Activated naive CD4-positive, alpha-beta T cell treated with anti-CD3 and anti-CD28 coated beads, Interleukin-2, amount 10 ng/mL, durations not matched to agents 7 days and 5 days (primary cell): ENCODE measurements at regions not wholly inside any gene's neighbourhood (a gene's known extent, or its start where the extent isn't known, plus 50 kb on each side); places are given as distances from the start of the nearest gene placed in this dataset.

ENCODE experiments used
- CTCF ChIA-PET: fragments of 350-600 bp; sonication (Branson Sonifier 250); formaldehyde crosslinking; loops from one replicate; lab custom pipeline; 2021; ENCODE audit warnings: antibody characterized with exemption; lab: Charles Lee
- DNase-seq: peaks from one replicate; pipeline ENCODE4 v3.0.0-alpha.2; 2020
- H3K27ac Mint-ChIP-seq: one replicate; pipeline ENCODE4 v1.8.0; 2021; ENCODE audit warnings: mild to moderate bottlenecking, moderate library complexity, mixed read lengths
- H3K27me3 Mint-ChIP-seq: one replicate; pipeline ENCODE4 v1.8.0; 2021; ENCODE audit warnings: mild to moderate bottlenecking, mixed read lengths
- H3K36me3 Mint-ChIP-seq: one replicate; pipeline ENCODE4 v1.8.0; 2021; ENCODE audit warnings: mixed read lengths
- H3K4me1 Mint-ChIP-seq: one replicate; pipeline ENCODE4 v1.8.0; 2021; ENCODE audit warnings: mixed read lengths
- H3K4me3 Mint-ChIP-seq: one replicate; pipeline ENCODE4 v1.8.0; 2021; ENCODE audit warnings: mild to moderate bottlenecking, moderate library complexity, mixed read lengths
- H3K9me3 Mint-ChIP-seq: one replicate; pipeline ENCODE4 v1.8.0; 2021; ENCODE audit warnings: mixed read lengths

DNA sequence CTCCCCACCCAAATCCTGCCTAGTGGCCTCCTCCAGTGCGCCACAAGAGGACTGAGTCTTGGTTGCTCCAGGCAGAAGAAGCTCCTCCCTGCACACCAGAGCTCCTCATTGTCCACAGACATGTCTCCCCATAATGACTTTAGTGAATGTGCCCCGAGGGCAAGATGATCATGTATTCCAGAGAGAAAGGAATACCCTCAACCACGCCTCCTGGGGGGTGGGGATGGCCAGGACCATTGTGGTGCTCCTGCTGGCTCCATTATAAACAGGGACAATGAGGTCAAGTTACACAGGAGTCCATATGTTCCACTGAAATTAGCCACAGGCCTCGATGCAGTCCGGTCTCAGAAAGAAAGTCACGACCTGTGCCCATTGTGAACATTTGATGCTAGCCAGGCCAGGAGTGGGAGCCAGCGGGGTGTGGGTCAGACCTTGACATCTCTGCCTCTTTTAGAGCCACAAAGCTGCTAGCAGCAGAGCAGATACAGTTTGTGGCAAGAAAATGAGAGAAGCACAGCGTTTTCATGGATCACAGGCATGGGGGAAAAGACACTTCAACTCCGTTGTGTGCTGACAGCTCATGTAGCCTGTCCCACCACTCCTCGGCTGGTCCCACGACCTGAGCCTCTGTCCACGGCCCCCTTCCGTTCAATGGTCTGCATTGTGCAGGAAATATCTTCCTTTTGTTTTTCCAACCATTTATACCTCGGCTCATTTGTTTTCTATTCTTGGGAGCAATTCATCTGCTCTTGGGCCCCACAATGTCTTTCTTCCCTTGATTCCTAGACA, 70.7 kb upstream of the FZD7 start:
- Mint-ChIP-seq H3K27me3 (peaks cover 5% of the 10 kb centered on the region), H3K4me3 (no peak overlapping the region), H3K9me3 (no peaks in the 10 kb centered on the region), H3K4me1 (peaks cover 4% of the 10 kb centered on the region), H3K27ac (no peak overlapping the region), H3K36me3 (no peaks in the 10 kb centered on the region)
- no peak for DNase-seq
- CTCF ChIA-PET: no interaction called here

DNA sequence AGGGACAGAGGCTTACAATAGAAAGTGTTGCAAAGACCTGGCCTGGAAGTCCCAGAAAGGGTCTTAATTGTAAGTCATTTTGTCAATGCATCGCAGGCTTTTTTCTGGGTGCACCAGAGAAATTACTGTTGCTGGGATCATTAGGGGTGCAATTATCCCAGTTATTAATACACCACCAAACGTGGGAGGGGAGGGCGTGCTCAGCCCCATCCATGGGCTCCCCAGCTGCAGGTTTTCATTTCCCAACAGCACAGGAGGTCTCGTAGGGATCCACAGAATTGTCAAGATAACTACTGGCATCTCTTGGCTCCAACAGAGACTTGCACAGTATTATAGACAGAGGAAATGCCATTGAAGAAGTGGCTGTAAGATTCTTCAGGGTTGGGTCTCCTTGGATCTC, 69.6 kb upstream of the FZD7 start:
- Mint-ChIP-seq H3K27me3 (peaks cover 9% of the 10 kb centered on the region), H3K4me1 (peaks cover 4% of the 10 kb centered on the region), H3K4me3 (no peak overlapping the region), H3K36me3 (no peaks in the 10 kb centered on the region), H3K9me3 (no peaks in the 10 kb centered on the region), H3K27ac (no peak overlapping the region)
- no peak for DNase-seq
- CTCF ChIA-PET: no interaction called here

DNA sequence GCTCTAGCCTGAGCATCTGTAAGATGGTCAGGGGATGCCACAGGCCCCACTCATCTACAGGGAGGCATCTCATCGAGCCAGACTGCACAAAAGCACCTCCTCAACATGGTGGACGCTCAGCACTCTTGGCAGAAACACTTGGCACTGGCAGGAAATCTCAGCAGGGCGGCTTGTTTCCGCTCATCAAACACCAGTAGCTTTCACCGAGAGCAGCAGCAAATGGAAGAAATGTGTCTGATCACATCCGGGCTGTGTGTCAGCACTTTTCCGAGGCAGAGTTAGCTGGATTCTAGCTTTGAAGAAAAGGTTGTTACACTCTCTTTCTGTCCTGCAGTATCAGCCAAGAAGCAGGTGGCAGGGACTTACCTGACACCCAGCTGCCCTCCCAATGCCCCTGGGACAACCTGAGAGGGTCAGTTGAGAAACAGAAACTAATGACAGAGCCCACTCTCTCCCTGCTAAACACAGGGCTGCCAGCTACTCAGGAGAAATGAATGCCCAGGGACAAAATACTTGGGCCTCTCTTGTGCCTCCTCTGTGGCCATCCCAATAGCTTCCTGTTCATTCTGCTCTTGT, 68.9 kb upstream of the FZD7 start:
- no peak overlapping the region for H3K4me3 Mint-ChIP-seq
- peak; percentile 52 for DNase-seq
- H3K36me3 Mint-ChIP-seq: no peaks in the 10 kb centered on the region
- peak overlapping the region; percentile 86 for H3K27ac Mint-ChIP-seq
- H3K27me3 Mint-ChIP-seq: peaks cover 10% of the 10 kb centered on the region
- peaks cover 4% of the 10 kb centered on the region for H3K4me1 Mint-ChIP-seq
- CTCF ChIA-PET: no interaction called here
- no peaks in the 10 kb centered on the region for H3K9me3 Mint-ChIP-seq

DNA sequence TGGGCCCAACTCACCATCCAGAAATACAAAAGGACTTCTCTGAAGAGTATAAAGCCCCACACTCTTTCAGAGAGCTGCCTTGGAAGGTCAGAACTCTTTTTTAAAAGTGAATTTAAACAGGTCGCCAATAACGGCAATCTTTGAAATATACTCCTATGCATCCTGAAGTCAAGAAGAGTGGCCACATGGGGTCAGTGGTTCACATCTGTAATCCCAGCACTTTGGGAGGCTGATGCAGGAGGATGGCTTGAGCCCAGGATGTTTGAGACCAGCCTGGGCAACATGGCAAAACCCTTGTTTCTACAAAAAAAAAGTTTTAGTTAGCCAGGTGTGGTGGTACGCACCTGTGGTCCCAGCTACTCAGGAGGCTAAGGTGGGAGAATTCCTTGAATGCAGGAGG, 68.1 kb upstream of the FZD7 start:
- no peak overlapping the region for H3K27ac Mint-ChIP-seq
- no peaks in the 10 kb centered on the region for H3K36me3 Mint-ChIP-seq
- CTCF ChIA-PET: interaction anchor here (0.6 kb wide), 1 partner anchor 246 kb away, joined by 3 read pairs; no protein-coding TSS in a partner anchor
- no peaks in the 10 kb centered on the region for H3K9me3 Mint-ChIP-seq
- peaks cover 11% of the 10 kb centered on the region for H3K27me3 Mint-ChIP-seq
- no peak for DNase-seq
- no peak overlapping the region for H3K4me3 Mint-ChIP-seq
- peaks cover 4% of the 10 kb centered on the region for H3K4me1 Mint-ChIP-seq

DNA sequence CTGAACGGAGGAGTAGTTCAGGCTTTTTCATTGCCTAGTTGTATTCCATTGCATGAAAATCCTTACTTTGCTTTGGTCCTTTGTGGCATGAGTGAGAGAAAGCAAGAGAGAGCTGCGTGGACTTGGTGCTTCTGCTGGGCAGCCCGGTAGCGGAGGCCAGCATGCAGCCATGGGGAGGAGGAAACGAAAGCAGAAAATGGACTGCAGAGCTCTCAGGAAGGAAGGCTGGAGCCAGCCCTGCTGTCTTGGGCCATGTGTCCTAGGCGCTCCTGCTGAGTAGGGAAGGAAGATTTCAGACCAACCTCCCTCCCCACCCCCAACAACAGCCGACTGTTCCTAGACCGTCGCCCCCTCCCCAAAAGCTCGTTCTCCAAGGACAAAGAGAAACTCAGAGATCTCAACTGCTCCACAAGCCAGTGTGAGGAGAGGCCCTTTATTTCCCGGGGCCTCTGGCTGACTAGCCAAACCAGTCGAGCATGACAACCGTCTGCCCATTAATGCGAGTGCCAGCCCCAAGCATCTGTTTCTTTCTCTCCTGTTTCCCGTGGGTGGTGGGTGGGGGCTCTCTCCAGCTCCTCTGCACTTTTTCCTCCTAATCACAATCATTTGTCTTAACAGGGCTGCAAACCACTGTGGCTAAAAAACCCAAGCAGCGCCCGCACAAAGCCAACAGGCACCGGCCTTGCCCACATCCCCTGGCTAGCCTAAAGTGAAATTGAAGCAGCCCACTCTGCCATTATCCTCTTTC, 66.8 kb upstream of the FZD7 start:
- H3K4me1 Mint-ChIP-seq: peaks cover 4% of the 10 kb centered on the region
- DNase-seq: no peak
- H3K9me3 Mint-ChIP-seq: no peaks in the 10 kb centered on the region
- peaks cover 20% of the 10 kb centered on the region for H3K27me3 Mint-ChIP-seq
- H3K4me3 Mint-ChIP-seq: no peak overlapping the region
- H3K36me3 Mint-ChIP-seq: no peaks in the 10 kb centered on the region
- H3K27ac Mint-ChIP-seq: no peak overlapping the region
- CTCF ChIA-PET: no interaction called here

DNA sequence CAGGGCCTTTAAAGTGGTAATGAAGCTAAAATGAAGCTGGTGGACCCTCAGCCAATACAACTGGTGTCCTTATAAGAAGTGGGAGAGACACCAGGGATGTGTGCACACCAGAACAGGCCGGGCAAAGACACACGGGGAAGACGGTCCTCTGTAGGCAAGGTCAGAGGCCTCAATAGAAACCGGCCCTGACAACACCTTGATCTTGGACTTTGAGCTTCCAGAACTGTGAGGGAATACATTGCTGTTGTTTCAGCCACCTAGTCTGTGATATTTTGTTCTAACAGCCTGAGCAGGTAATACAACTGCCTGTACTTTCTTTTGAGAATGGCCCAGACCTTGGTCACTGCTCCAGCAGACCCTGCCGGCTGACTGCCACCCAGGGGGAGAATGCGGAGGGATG, 65.6 kb upstream of the FZD7 start:
- Mint-ChIP-seq H3K9me3 (no peaks in the 10 kb centered on the region), H3K4me1 (peaks cover 4% of the 10 kb centered on the region)
- CTCF ChIA-PET: no interaction called here

DNA sequence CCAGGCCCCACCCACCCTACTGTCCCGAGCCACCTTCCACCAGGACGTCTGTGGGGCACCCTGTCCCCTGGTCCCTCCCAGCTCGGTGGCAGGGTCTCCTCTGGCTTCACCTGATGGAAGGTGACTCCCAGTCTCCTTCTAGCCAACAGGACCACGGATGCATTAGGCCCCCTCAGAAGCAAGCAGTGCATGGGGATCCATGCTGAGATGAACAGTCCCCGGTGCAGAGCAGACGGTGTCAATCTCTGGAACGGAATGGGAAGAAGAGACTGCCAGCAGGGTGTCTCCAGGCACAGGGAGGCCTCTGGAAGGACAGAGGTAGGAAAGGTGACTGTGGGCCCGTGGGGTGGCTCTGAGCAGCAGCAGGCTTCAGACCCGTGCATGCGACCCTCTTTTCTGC, 65.2 kb upstream of the FZD7 start:
- no peaks in the 10 kb centered on the region for H3K36me3 Mint-ChIP-seq
- H3K9me3 Mint-ChIP-seq: no peaks in the 10 kb centered on the region
- H3K4me3 Mint-ChIP-seq: no peak overlapping the region
- H3K27me3 Mint-ChIP-seq: peaks cover 21% of the 10 kb centered on the region
- no peak for DNase-seq
- H3K27ac Mint-ChIP-seq: no peak overlapping the region
- peaks cover 4% of the 10 kb centered on the region for H3K4me1 Mint-ChIP-seq
- CTCF ChIA-PET: no interaction called here

More for the DNA sequence above, 65.6 kb upstream of the FZD7 start:
- Mint-ChIP-seq H3K36me3 (no peaks in the 10 kb centered on the region), H3K4me3 (no peak overlapping the region), H3K27ac (no peak overlapping the region), H3K27me3 (peaks cover 21% of the 10 kb centered on the region)
- no peak for DNase-seq

DNA sequence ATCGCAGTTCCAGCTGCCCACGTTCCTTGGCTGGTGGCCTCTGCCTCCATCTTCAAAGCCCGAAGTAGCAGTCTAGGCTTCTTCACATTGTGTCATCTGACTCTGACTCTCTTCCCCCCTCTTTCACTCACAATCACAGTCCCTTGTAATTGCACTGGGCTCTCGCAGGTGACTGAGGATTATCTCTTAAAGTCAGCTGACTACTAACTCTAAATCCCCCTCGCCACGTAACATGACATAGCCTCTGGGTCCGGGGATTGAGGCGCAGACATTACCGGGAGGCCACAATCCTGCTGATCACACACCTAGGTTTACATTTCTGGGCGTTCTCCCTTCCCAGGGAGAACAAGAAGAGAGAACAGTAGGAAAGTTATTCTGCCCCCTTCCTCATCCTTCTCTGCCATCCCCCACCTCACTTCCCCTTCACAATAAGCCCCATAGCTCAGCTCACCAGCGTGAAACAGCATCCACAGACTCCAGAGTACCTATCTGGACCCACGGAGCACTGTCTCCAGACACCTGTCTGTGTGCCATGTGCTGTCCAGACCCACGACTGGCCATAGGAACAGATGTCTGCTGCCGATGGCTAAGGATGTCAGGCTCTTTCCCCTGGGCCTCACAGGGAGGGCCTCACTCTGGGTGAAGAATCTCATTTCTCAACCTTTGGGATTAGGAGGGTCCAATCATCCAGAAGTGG, 64.3 kb upstream of the FZD7 start:
- H3K27ac Mint-ChIP-seq: no peak overlapping the region
- no peak overlapping the region for H3K4me3 Mint-ChIP-seq
- CTCF ChIA-PET: no interaction called here
- H3K27me3 Mint-ChIP-seq: peaks cover 21% of the 10 kb centered on the region
- H3K4me1 Mint-ChIP-seq: peaks cover 2% of the 10 kb centered on the region
- DNase-seq: no peak
- no peaks in the 10 kb centered on the region for H3K36me3 Mint-ChIP-seq
- H3K9me3 Mint-ChIP-seq: no peaks in the 10 kb centered on the region

DNA sequence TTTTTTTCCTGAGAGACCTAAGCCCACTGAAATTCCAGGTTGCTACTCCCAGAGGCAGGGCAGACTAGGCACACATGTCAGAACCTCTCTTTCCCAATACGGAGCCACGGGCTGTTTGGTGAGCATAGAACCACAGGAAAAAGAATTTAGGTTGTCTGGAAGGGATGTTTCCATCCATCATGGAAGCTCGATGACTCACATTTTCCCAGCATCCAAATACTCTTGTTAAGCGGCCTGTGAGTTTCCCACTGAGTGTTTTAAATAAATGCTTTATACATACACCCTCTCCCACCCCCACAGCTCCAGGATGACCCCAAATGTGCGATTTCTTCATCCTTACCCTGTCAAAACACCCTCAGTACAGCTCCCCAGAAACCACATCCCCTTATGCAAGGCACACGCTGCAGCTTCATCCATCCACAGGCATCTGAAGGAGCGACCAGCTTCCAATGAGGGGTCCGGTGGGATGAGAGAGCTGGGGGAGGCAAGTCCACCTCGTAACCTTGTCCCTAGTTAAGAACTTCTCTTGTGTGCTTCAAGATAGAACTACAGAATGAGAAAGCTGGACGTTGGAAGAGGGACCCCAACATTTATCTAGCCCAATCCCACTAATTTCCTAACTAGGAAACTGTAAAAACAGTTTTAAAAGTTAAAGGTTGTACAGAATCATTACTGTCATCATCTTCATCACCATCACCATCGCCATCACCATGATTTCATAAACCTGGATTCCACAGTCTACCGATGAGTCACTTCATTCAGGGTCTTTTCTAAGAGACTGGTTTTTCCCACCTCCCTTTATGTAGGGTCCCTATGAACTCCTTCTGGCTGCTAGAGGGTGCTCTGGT, 63.5 kb upstream of the FZD7 start:
- H3K9me3 Mint-ChIP-seq: no peaks in the 10 kb centered on the region

DNA sequence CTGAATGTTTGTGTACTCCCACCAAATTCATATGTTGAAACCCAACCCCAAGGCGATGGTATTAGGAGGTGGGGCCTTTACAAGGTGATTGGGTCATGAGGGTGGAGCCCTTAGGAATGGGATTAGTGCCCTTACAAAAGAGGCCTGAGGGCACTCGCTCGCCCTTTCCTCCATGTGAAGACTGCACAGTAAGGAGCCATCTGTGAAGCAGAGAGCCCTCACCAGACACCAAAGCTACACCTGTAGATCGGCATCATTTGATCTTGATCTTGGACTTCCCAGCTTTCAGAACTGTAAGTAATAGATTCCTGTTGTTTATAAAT, 62.9 kb upstream of the FZD7 start:
- H3K27ac Mint-ChIP-seq: no peak overlapping the region
- no peaks in the 10 kb centered on the region for H3K9me3 Mint-ChIP-seq
- CTCF ChIA-PET: no interaction called here
- H3K4me3 Mint-ChIP-seq: no peak overlapping the region
- H3K4me1 Mint-ChIP-seq: no peaks in the 10 kb centered on the region
- H3K27me3 Mint-ChIP-seq: peaks cover 28% of the 10 kb centered on the region
- no peak for DNase-seq
- H3K36me3 Mint-ChIP-seq: no peaks in the 10 kb centered on the region

More for the DNA sequence above, 63.5 kb upstream of the FZD7 start:
- Mint-ChIP-seq H3K36me3 (no peaks in the 10 kb centered on the region), H3K4me1 (no peaks in the 10 kb centered on the region), H3K27me3 (peaks cover 26% of the 10 kb centered on the region), H3K4me3 (no peak overlapping the region), H3K27ac (no peak overlapping the region)
- CTCF ChIA-PET: no interaction called here
- no peak for DNase-seq

DNA sequence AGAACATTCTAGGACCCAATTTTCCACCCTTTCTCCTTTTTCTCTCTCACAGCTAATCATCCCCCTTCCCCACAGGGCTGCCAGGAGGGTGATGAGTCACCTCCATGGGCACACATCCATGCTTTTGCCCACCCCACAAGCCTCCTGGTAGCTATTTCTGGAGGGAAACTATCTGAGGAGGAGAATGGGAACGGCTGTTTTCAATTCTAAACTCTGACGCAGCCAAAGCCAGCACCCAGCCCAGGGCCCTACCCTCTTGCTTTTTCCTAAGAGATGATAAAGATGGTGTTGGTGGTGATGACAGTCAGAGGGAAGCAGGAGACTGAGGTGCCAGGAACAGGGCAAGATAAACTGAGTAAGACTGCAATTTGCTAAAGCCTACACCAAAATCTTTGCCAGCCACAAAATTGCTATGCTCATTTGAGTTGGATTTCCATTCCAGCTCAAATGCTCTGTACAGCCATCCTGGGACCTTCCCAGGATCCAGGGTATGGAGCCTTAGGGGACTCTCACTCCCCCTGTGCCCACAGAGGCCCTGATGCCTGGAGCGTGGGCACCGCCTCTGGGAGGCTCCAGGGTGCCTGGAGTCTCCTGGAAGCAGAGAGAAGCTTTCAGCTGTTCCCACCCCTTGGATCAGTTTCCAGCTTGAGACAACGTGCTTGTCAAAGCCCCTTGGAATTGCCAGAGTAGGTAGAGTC, 62.0 kb upstream of the FZD7 start:
- Mint-ChIP-seq H3K36me3 (no peaks in the 10 kb centered on the region), H3K9me3 (no peaks in the 10 kb centered on the region), H3K27ac (no peak overlapping the region), H3K27me3 (peaks cover 29% of the 10 kb centered on the region), H3K4me1 (no peaks in the 10 kb centered on the region), H3K4me3 (no peak overlapping the region)
- CTCF ChIA-PET: no interaction called here
- DNase-seq: no peak

DNA sequence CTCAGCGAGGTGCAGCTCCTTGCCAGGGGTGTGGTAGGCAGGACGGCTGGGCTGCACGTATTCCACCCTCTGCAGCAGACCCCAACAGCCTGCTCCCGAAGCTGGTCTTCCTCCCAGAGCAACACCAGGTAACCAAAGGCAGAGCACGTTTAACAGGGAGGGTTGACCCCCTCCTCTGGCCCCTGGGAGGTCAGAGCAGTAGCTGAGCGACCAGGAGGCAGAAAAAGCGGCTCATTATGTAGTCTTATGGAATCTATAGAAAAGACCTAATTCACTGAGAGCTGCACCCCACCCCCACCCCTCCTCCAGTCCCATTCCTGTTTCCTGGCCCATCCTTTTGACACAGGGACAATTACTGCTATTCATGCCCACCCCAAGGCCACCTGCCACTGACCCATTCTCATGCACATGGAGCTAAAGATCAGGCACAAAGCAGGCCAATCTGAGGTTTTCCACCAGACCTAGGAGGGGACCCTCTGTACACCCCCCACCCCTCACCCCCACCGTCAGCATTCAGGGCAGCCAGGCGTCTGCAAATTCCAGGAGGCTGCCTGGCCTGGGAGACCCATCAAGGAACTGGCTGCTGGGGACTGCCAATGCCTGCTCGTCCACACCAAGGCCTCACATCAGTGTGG, 60.9 kb upstream of the FZD7 start:
- Mint-ChIP-seq H3K27me3 (peaks cover 35% of the 10 kb centered on the region), H3K4me1 (no peaks in the 10 kb centered on the region), H3K27ac (no peak overlapping the region), H3K36me3 (no peaks in the 10 kb centered on the region), H3K4me3 (no peak overlapping the region), H3K9me3 (no peaks in the 10 kb centered on the region)
- no peak for DNase-seq
- CTCF ChIA-PET: no interaction called here

DNA sequence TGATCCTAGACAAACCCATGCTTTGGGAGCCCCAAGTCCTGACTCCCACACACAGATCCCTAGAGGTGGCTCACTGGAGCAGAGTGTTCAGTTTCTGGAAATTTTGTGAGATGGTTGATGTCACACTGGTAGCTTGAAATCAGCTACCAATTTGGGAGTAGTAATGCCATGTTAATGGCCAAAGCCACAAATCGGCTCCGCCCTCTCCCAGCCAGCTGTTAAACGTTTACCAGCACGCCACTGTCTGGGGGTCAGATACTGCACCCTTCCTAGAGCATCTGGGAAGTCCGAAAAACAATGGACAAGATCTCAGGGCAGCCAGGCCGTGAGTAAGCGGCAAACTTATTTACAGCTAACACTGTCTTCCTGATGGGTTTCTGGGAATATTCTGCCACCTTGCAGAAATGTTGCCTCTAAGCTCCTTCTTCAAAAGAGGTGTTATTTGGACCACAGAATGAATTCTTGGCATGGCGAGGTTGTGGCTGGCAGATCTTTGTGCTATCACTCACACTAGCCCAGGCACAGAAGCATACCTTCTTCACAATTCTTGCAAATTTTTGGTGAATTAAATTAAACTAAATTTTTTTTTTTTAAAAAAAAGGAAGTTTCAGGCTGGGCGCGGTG, 60.2 kb upstream of the FZD7 start:
- no peaks in the 10 kb centered on the region for H3K4me1 Mint-ChIP-seq
- no peak overlapping the region for H3K4me3 Mint-ChIP-seq
- no peaks in the 10 kb centered on the region for H3K9me3 Mint-ChIP-seq
- DNase-seq: no peak
- H3K27me3 Mint-ChIP-seq: peaks cover 35% of the 10 kb centered on the region
- CTCF ChIA-PET: no interaction called here
- no peak overlapping the region for H3K27ac Mint-ChIP-seq
- H3K36me3 Mint-ChIP-seq: no peaks in the 10 kb centered on the region
